ENCODE measurements at regions not wholly inside any gene's neighbourhood (a gene's known extent, or its start where the extent isn't known, plus 50 kb on each side); places are given as distances from the start of the nearest gene placed in this dataset.

- H3K9ac ChIP-seq (ENCODE audit: insufficient read length, low read depth): no peak overlapping the region
- TF ChIP-seq SUZ12 (IDR thresholded peaks at IDR 0.05; ENCODE audit: extremely low read depth, insufficient read depth, insufficient read length) (no peak), ZNF274 (IDR thresholded peaks at IDR 0.05; ENCODE audit: low read depth, low read length) (no peak), YY1 (IDR thresholded peaks at IDR 0.05; ENCODE audit: insufficient read depth, insufficient read length) (no peak)
- DNase-seq (ENCODE audit: low read depth, low spot score): no peak
- no peaks in the 10 kb centered on the region for H3K36me3 ChIP-seq (ENCODE audit: insufficient read depth, insufficient read length, low read length)
- H3K9me3 ChIP-seq (ENCODE audit: insufficient read depth, low read length): peaks cover 9% of the 10 kb centered on the region; the same call in 1 of the 2 replicates
- H3K27me3 ChIP-seq (ENCODE audit: insufficient read depth, insufficient read length): no peaks in the 10 kb centered on the region
- H3K4me3 ChIP-seq (ENCODE audit: insufficient read length, low read depth): no peak overlapping the region
- H3K4me1 ChIP-seq (ENCODE audit: insufficient read depth, insufficient read length): peaks cover 2% of the 10 kb centered on the region
Measured at GRCh38 chr1:228804173-228804572, 68.9 kb downstream of the RHOU start.

DNA sequence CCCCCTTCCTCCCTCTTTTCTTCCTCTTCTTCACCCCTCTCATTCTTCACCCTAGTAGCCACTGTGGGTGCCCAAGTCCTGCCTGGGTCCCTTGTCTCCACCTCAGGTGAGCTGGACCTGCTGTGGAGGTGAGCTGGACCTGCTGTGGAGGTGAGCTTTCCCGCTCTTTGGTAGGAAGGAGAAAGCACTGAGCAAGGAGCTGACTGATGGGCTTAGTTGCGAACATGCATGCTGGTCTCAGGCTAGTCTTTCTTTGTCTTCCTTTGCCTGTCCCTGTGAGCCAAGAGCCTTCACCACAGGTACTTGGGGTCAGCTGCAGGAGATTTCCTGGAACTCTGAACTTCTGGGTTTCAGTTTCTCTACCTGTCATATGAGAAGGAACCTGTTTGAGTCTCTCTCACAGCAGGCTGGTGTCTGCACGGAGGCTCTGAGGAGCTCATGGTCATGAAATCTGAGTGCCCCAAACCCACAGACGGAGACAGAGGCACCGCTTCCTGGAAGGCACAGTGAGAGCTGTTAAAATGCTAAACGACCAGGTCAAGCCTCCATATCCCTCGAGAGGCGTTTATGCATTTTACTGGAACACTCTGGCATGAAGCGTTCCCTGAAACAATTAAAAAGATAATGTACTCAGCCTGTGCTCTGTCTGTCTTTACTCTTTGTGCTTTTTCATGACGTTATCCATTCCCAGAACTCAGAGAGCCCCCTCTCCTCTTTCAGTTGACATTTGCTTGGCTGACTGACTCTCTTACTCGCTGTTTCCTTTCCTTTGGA, 69.5 kb downstream of the RHOU start:
- Histone ChIP-seq H3K9me3 (ENCODE audit: insufficient read depth, low read length) (peaks cover 11% of the 10 kb centered on the region; the same call in 1 of the 2 replicates), H3K9ac (ENCODE audit: insufficient read length, low read depth) (no peak overlapping the region), H3K27me3 (ENCODE audit: insufficient read depth, insufficient read length) (no peaks in the 10 kb centered on the region), H3K4me3 (ENCODE audit: insufficient read length, low read depth) (no peak overlapping the region), H3K36me3 (ENCODE audit: insufficient read depth, insufficient read length, low read length) (no peaks in the 10 kb centered on the region), H3K4me1 (ENCODE audit: insufficient read depth, insufficient read length) (peaks cover 5% of the 10 kb centered on the region)
- peak; percentile 39 for DNase-seq (ENCODE audit: low read depth, low spot score)
- TF ChIP-seq YY1 (IDR thresholded peaks at IDR 0.05; ENCODE audit: insufficient read depth, insufficient read length) (no peak), SUZ12 (IDR thresholded peaks at IDR 0.05; ENCODE audit: extremely low read depth, insufficient read depth, insufficient read length) (no peak), ZNF274 (IDR thresholded peaks at IDR 0.05; ENCODE audit: low read depth, low read length) (no peak)

DNA sequence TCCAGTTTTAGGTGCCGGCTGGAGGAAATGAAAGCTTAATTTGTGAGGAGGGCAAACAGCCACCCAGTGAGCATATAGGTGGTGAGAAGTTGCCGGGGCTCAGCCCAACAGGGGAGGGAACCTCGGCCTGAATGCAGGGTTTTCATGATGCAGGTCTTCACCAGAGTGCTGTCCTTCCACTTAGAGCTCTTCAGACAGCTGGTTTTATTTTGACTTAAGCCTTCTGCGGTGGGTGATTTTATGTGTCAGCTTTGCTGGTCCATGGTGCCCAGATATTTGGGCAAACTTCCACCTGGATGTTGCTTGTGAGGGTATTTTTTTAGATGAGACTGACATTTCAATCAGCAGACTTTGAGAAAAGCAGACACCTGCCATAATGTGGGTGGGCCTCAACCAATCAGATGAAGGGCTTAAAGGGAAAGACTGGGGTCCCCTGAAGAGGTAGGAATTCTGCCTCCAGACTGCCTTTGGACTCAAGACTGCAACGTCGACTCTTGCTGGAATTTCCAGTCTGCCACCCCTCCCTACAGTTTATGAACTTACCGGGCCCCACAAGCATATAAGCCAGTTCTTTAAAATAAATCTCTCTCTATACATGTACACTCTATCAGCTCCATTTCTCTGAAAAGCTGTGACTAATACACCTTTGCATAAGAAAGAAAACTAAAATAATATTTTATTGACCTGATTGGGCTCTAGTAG, 72.8 kb downstream of the RHOU start:
- Histone ChIP-seq H3K4me3 (ENCODE audit: insufficient read length, low read depth) (no peak overlapping the region), H3K36me3 (ENCODE audit: insufficient read depth, insufficient read length, low read length) (no peaks in the 10 kb centered on the region), H3K9ac (ENCODE audit: insufficient read length, low read depth) (no peak overlapping the region), H3K27me3 (ENCODE audit: insufficient read depth, insufficient read length) (no peaks in the 10 kb centered on the region), H3K4me1 (ENCODE audit: insufficient read depth, insufficient read length) (peaks cover 17% of the 10 kb centered on the region), H3K9me3 (ENCODE audit: insufficient read depth, low read length) (peaks cover 11% of the 10 kb centered on the region; the same call in 1 of the 2 replicates)
- TF ChIP-seq SUZ12 (IDR thresholded peaks at IDR 0.05; ENCODE audit: extremely low read depth, insufficient read depth, insufficient read length) (no peak), ZNF274 (IDR thresholded peaks at IDR 0.05; ENCODE audit: low read depth, low read length) (no peak), YY1 (IDR thresholded peaks at IDR 0.05; ENCODE audit: insufficient read depth, insufficient read length) (no peak)
- DNase-seq (ENCODE audit: low read depth, low spot score): no peak

- peaks cover 11% of the 10 kb centered on the region; the same call in 1 of the 2 replicates for H3K9me3 ChIP-seq (ENCODE audit: insufficient read depth, low read length)
- TF ChIP-seq YY1 (IDR thresholded peaks at IDR 0.05; ENCODE audit: insufficient read depth, insufficient read length) (no peak), ZNF274 (IDR thresholded peaks at IDR 0.05; ENCODE audit: low read depth, low read length) (no peak), SUZ12 (IDR thresholded peaks at IDR 0.05; ENCODE audit: extremely low read depth, insufficient read depth, insufficient read length) (no peak)
- peaks cover 15% of the 10 kb centered on the region for H3K4me1 ChIP-seq (ENCODE audit: insufficient read depth, insufficient read length)
- peak; percentile 51 for DNase-seq (ENCODE audit: low read depth, low spot score)
- H3K36me3 ChIP-seq (ENCODE audit: insufficient read depth, insufficient read length, low read length): no peaks in the 10 kb centered on the region
- H3K9ac ChIP-seq (ENCODE audit: insufficient read length, low read depth): no peak overlapping the region
- no peaks in the 10 kb centered on the region for H3K27me3 ChIP-seq (ENCODE audit: insufficient read depth, insufficient read length)
- H3K4me3 ChIP-seq (ENCODE audit: insufficient read length, low read depth): no peak overlapping the region
Measured at GRCh38 chr1:228809621-228810394, 74.5 kb downstream of the RHOU start.

- no peak overlapping the region for H3K4me3 ChIP-seq (ENCODE audit: insufficient read length, low read depth)
- peaks cover 11% of the 10 kb centered on the region; the same call in 1 of the 2 replicates for H3K9me3 ChIP-seq (ENCODE audit: insufficient read depth, low read length)
- H3K9ac ChIP-seq (ENCODE audit: insufficient read length, low read depth): no peak overlapping the region
- peaks cover 15% of the 10 kb centered on the region for H3K4me1 ChIP-seq (ENCODE audit: insufficient read depth, insufficient read length)
- H3K36me3 ChIP-seq (ENCODE audit: insufficient read depth, insufficient read length, low read length): no peaks in the 10 kb centered on the region
- H3K27me3 ChIP-seq (ENCODE audit: insufficient read depth, insufficient read length): no peaks in the 10 kb centered on the region
- no peak for DNase-seq (ENCODE audit: low read depth, low spot score)
- TF ChIP-seq ZNF274 (IDR thresholded peaks at IDR 0.05; ENCODE audit: low read depth, low read length): no peak
- TF ChIP-seq YY1 (IDR thresholded peaks at IDR 0.05; ENCODE audit: insufficient read depth, insufficient read length): no peak
- no peak for TF ChIP-seq SUZ12 (IDR thresholded peaks at IDR 0.05; ENCODE audit: extremely low read depth, insufficient read depth, insufficient read length)
Measured at GRCh38 chr1:228810395-228810758, 75.1 kb downstream of the RHOU start.

- Histone ChIP-seq H3K27me3 (ENCODE audit: insufficient read depth, insufficient read length) (no peaks in the 10 kb centered on the region), H3K4me1 (ENCODE audit: insufficient read depth, insufficient read length) (peaks cover 15% of the 10 kb centered on the region), H3K9me3 (ENCODE audit: insufficient read depth, low read length) (peaks cover 11% of the 10 kb centered on the region; the same call in 1 of the 2 replicates), H3K9ac (ENCODE audit: insufficient read length, low read depth) (no peak overlapping the region), H3K4me3 (ENCODE audit: insufficient read length, low read depth) (no peak overlapping the region), H3K36me3 (ENCODE audit: insufficient read depth, insufficient read length, low read length) (no peaks in the 10 kb centered on the region)
- DNase-seq (ENCODE audit: low read depth, low spot score): peak; percentile 52
- TF ChIP-seq SUZ12 (IDR thresholded peaks at IDR 0.05; ENCODE audit: extremely low read depth, insufficient read depth, insufficient read length) (no peak), YY1 (IDR thresholded peaks at IDR 0.05; ENCODE audit: insufficient read depth, insufficient read length) (no peak), ZNF274 (IDR thresholded peaks at IDR 0.05; ENCODE audit: low read depth, low read length) (no peak)
Measured at GRCh38 chr1:228810878-228811711, 75.8 kb downstream of the RHOU start.

All from NT2/D1 (cell line).